Vagina (tissue), 2 donors: ENCODE measurements at regions not wholly inside any gene's neighbourhood (a gene's known extent, or its start where the extent isn't known, plus 50 kb on each side); places are given as distances from the start of the nearest gene placed in this dataset.

ENCODE experiments used
- DNase-seq, 2 donors: peaks; one replicate each; pipeline ENCODE4 v3.0.0-alpha.2; 2017; ENCODE audit errors: extremely low spot score in 2 of 2
- H3K27ac ChIP-seq: fragments of 200-600 bp; sonication (generic); one replicate; pipeline ENCODE4 v1.5.1; 2019
- H3K27me3 ChIP-seq: fragments of 200-600 bp; sonication (generic); one replicate; pipeline ENCODE4 v1.5.1; 2019
- H3K36me3 ChIP-seq, 2 donors: fragments of 200-600 bp; sonication (generic); one replicate each; pipeline ENCODE4 v1.5.1; 2017 to 2019
- H3K4me1 ChIP-seq: fragments of 200-600 bp; sonication (generic); one replicate; pipeline ENCODE4 v1.5.1; 2019
- H3K4me3 ChIP-seq, 2 donors: fragments of 200-600 bp; sonication (generic); 1 replicate in 1 of 2; 2 replicates in 1 of 2; pipeline ENCODE4 v1.5.1; 2016 to 2019
- H3K9me3 ChIP-seq: fragments of 200-600 bp; sonication (generic); one replicate; pipeline ENCODE4 v1.5.1; 2019
- POLR2A ChIP-seq, 2 donors: fragments of 450-650 bp; IDR thresholded peaks; one replicate each; pipeline ENCODE4 v1.6.1; 2017; ENCODE audit warnings: antibody characterized with exemption in 2 of 2, mild to moderate bottlenecking in 2 of 2, moderate library complexity in 2 of 2
- POLR2AphosphoS5 ChIP-seq, 2 donors: sonication (generic); formaldehyde crosslinking; IDR thresholded peaks; one replicate each; pipeline ENCODE4 v1.9.0; 2017; ENCODE audit warnings: antibody characterized with exemption in 2 of 2, mild to moderate bottlenecking in 2 of 2, low read depth in 1 of 2; ENCODE audit not compliant: insufficient read depth in 1 of 2
- intact Hi-C: fragments of 100-400 bp; cut with DNase I; formaldehyde crosslinking; loops from one replicate; pipeline ENCODE4 v1.15.1; 2023
- TF ChIP-seq, protein P1 (sequence below), 3 experiments: fragments of 450-650 bp in 2 of 3; fragments of 200-600 bp in 1 of 3; sonication (generic) in 1 of 3; IDR thresholded peaks; one replicate each; pipeline ENCODE4 v1.5.1; 2017 to 2019; ENCODE audit warnings: antibody characterized with exemption in 3 of 3, mild to moderate bottlenecking in 2 of 3, moderate library complexity in 2 of 3

DNA sequence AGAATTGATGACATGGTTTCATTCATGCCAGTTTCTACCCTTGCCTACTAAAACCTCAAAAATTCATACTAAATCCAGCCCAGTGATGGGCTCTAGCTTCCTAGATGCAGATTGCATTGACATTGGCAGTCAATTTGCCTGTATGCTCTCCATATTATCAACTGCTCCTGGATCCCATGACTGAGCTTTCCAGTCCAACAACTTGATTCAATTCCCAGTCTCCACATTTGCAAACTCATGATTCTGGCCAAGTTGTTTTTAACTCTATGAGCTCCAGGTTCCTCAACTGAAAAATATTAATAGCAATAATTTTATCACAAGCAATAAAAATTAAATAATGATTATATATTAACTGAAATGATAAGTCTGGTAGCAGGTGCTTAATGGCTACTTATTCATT is 51.0 kb upstream of the DSC1 start:
- H3K27ac ChIP-seq: no peak overlapping the region
- DNase-seq: no peak
- H3K36me3 ChIP-seq: no peaks in the 10 kb centered on the region
- TF ChIP-seq POLR2AphosphoS5 (IDR thresholded peaks at IDR 0.05; ENCODE audit: insufficient read depth in 1 of 2, low read depth in 1 of 2) (no peak), POLR2A (IDR thresholded peaks at IDR 0.05) (no peak)
- no peaks in the 10 kb centered on the region for H3K4me1 ChIP-seq
- H3K27me3 ChIP-seq: no peaks in the 10 kb centered on the region
- intact Hi-C loops: no loop called here
- no peaks in the 10 kb centered on the region for H3K9me3 ChIP-seq
- no peak overlapping the region for H3K4me3 ChIP-seq

DNA sequence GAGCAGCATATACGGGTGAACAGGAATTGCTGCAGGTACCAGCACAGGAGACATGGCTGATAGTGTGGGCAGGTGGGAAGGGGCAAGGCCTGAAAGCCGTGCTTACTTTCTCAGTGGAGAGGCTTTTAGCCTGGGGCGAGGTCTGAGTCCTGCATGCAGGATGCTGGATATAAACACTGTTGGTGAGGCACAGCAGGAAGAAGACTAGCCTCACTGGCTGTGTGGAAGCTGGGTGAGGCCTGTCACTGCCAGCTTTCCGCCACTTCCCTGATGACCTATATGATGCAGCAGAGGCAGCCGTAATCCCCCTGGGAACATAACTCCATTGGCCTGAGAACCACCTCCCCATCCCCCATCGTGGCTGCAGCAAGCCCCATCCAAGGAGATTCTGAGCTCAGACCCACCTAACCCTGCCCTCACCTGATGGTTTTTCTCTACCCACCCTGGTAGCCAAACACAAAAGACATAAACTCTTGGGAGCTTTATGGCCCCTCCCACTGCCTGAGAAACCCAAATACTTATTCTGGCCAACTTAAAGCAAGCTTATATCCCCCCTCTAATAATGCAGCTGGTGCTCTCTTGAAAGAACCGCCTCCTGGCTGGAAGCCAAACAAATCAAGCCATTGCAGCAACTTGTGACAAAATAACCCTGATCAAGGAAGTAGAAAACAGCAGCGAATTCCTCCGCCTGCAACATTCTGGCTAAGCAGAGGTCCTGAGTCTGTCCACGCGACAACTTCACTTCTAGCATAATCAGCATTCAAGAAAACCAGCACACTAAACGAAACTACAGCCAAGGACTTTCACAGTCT is 54.6 kb upstream of the DSC1 start:
- no peaks in the 10 kb centered on the region for H3K9me3 ChIP-seq
- H3K4me1 ChIP-seq: no peaks in the 10 kb centered on the region
- DNase-seq: no peak
- TF ChIP-seq POLR2A (IDR thresholded peaks at IDR 0.05): no peak
- TF ChIP-seq POLR2AphosphoS5 (IDR thresholded peaks at IDR 0.05; ENCODE audit: insufficient read depth in 1 of 2, low read depth in 1 of 2): no peak
- TF ChIP-seq, protein P1, sequence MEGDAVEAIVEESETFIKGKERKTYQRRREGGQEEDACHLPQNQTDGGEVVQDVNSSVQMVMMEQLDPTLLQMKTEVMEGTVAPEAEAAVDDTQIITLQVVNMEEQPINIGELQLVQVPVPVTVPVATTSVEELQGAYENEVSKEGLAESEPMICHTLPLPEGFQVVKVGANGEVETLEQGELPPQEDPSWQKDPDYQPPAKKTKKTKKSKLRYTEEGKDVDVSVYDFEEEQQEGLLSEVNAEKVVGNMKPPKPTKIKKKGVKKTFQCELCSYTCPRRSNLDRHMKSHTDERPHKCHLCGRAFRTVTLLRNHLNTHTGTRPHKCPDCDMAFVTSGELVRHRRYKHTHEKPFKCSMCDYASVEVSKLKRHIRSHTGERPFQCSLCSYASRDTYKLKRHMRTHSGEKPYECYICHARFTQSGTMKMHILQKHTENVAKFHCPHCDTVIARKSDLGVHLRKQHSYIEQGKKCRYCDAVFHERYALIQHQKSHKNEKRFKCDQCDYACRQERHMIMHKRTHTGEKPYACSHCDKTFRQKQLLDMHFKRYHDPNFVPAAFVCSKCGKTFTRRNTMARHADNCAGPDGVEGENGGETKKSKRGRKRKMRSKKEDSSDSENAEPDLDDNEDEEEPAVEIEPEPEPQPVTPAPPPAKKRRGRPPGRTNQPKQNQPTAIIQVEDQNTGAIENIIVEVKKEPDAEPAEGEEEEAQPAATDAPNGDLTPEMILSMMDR (IDR thresholded peaks at IDR 0.05): no peak
- H3K27ac ChIP-seq: no peak overlapping the region
- intact Hi-C loops: no loop called here
- H3K27me3 ChIP-seq: no peaks in the 10 kb centered on the region
- H3K36me3 ChIP-seq: no peaks in the 10 kb centered on the region
- H3K4me3 ChIP-seq: no peak overlapping the region

- no peaks in the 10 kb centered on the region for H3K9me3 ChIP-seq
- intact Hi-C loops: no loop called here
- H3K4me3 ChIP-seq: no peak overlapping the region
- no peaks in the 10 kb centered on the region for H3K27me3 ChIP-seq
- no peaks in the 10 kb centered on the region for H3K36me3 ChIP-seq
- no peak overlapping the region for H3K27ac ChIP-seq
- DNase-seq: no peak
- TF ChIP-seq, protein P1 (IDR thresholded peaks at IDR 0.05): no peak
- TF ChIP-seq POLR2AphosphoS5 (IDR thresholded peaks at IDR 0.05; ENCODE audit: insufficient read depth in 1 of 2, low read depth in 1 of 2) (no peak), POLR2A (IDR thresholded peaks at IDR 0.05) (no peak)
- no peaks in the 10 kb centered on the region for H3K4me1 ChIP-seq
Measured at GRCh38 chr18:31218671-31219383, 56.2 kb upstream of the DSC1 start.

DNA sequence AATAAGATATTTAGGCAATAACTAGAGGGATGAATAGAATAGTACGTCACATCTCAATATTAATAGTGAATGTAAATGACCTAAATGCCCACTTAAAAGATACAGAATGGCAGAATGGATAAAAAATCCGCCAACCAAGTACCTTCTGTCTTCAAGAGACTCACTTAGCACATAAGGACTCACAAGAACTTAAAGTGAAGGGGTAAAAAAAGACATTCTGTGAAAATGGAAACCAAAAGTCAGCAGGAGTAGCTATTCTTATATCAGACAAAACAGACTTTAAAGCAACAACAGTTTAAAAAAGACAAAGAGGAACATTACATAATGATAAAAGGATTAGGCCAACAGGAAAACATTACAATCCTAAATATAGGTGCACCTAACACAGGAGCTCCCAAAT is 56.7 kb upstream of the DSC1 start:
- intact Hi-C loops: no loop called here
- no peak for DNase-seq
- Histone ChIP-seq H3K27me3 (no peaks in the 10 kb centered on the region), H3K4me3 (no peak overlapping the region), H3K27ac (no peak overlapping the region), H3K9me3 (no peaks in the 10 kb centered on the region), H3K4me1 (no peaks in the 10 kb centered on the region), H3K36me3 (no peaks in the 10 kb centered on the region)
- TF ChIP-seq POLR2AphosphoS5 (IDR thresholded peaks at IDR 0.05; ENCODE audit: insufficient read depth in 1 of 2, low read depth in 1 of 2) (no peak), POLR2A (IDR thresholded peaks at IDR 0.05) (no peak)
- TF ChIP-seq, protein P1 (IDR thresholded peaks at IDR 0.05): no peak

DNA sequence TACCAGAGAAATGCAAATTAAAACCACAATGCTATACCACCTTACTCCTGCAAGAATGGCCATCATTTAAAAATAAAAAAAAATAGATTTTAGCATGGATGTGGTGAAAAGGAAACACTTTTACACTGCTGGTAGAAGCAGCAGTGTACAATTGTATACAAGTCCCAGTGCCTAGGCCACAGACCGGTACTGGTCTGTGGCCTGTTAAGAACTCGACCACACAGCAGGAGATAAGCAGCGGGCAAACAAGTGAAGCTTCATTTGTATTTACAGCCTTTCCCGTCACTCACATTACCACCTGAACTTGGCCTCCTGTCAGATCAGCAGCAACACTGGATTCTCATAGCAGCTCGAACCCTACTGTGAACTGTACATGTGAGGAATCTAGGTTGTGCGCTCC is 60.7 kb upstream of the DSC1 start:
- no peaks in the 10 kb centered on the region for H3K9me3 ChIP-seq
- H3K27me3 ChIP-seq: no peaks in the 10 kb centered on the region
- intact Hi-C loops: no loop called here
- H3K4me3 ChIP-seq: no peak overlapping the region
- TF ChIP-seq POLR2A (IDR thresholded peaks at IDR 0.05) (no peak), POLR2AphosphoS5 (IDR thresholded peaks at IDR 0.05; ENCODE audit: insufficient read depth in 1 of 2, low read depth in 1 of 2) (no peak)
- TF ChIP-seq, protein P1 (IDR thresholded peaks at IDR 0.05): no peak
- H3K4me1 ChIP-seq: no peaks in the 10 kb centered on the region
- no peaks in the 10 kb centered on the region for H3K36me3 ChIP-seq
- H3K27ac ChIP-seq: no peak overlapping the region
- DNase-seq: no peak
